Caki2 (cell line): ENCODE measurements at regions not wholly inside any gene's neighbourhood (a gene's known extent, or its start where the extent isn't known, plus 50 kb on each side); places are given as distances from the start of the nearest gene placed in this dataset.

Source experiments
- DNase-seq: peaks from one replicate; pipeline ENCODE4 v3.0.0-alpha.2; 2015; ENCODE audit warnings: low read depth
- in situ Hi-C: cut with HindIII; loops from 2 replicates; pipeline ENCODE4 v1.10.0; 2016; ENCODE audit warnings: low sequenced_read_pairs, low pct_unique_long_range_greater_than_20kb, mixed read lengths

DNA sequence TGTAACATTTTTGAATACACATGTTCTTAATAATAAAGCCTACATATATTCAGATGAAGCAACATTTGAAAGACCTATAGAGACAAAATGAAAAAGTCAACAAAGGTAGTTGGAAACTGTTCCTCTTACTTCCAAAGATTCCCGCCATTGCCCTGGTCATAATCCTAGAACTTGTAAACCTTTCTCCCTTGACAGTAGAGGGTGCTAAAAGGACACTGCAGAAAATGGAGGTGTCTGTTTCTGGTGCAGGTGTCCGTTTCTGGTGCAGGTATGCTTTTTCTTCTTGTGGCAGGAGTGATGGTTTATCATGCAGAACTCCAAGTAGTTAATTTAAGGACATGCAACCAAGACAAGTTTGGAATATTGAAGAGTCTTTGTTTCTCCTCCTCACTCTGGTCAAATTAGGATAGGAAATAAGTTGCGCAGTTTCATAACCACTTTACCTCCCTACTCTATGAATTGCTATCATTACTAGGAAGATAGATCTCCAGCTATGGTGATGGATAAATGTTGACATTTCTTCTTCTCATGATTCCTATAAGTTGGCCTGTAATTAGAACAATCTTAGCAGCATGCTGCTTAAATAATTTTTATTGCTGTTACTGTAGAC, 56.0 kb upstream of the FAM174A start:
- in situ Hi-C loops = no loop called here
- DNase-seq = no peak

DNA sequence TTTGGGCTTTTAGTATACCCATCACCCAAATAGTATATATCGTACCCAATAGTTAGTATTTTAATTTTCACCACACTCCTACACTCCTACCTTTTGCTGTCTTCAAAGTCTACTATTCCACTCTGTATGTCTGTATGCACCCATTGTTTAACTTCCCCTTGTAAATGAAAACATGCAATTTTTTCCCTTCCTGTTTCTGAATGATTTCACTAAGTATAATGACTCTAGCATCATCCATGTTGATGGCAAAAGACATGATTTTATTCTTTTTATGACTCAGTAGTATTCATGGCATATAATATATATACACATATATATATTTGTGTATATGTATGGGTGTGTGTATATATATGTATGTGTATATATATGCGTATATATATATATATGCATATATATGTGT, 63.1 kb upstream of the FAM174A start:
- DNase-seq = no peak
- in situ Hi-C loops = no loop called here

DNA sequence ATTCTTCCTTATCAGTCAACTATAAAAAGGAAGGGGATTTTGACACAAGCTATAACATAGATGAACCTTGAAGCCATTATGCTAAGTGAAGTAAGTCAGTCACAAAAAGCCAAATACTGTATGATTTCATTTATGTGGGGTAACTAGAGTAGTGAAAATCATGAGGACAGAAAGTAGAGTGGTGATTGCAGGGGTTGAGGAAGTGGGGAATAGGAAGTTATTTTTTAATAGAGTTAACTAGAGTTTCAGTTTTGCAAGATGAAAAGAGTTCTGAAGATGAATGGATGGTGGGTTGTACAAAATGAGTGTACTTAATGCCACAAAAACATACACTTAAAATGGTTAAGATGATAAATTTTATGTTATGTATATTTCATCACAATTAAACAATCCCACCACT, 65.4 kb upstream of the FAM174A start:
- in situ Hi-C loops = no loop called here
- DNase-seq = no peak

DNA sequence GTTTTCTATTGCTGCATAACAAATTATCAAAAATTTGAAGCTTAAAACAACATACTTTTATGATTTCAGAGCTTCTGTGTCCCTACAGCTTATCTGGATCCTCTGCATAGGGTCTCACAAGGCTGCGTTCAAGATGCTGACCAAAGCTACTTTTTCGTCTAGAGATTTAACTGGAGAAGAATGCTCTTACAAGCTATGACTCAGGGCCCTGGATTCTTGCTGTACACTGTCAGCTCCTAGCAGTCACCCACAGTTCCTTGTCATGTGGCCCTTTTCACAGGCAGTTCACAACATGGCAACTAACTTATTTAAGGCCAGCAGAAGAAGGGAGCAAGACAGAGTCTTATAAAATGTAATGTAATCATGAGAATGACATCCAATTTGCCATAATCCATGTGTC, 70.8 kb upstream of the FAM174A start:
- no peak for DNase-seq
- in situ Hi-C loops = no loop called here

DNA sequence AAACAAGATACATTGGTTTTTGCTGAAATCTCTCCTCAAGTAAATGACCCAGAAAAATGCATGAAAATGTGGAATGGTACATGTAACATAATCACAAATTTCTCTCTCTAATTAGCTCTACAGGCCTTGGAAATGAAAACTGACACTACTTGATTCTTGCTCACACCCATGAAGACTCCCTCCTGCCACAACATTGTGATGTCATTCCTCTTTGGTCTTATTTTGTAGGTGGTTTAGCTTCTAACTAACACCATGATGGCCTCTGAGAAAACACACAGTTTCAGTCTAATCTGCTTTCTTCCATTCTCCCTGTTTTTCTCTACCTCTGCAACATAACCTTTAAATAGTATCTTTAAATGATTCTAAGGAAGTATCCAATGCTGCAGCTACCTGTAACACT, 78.6 kb upstream of the FAM174A start:
- DNase-seq = no peak
- in situ Hi-C loops = no loop called here

DNA sequence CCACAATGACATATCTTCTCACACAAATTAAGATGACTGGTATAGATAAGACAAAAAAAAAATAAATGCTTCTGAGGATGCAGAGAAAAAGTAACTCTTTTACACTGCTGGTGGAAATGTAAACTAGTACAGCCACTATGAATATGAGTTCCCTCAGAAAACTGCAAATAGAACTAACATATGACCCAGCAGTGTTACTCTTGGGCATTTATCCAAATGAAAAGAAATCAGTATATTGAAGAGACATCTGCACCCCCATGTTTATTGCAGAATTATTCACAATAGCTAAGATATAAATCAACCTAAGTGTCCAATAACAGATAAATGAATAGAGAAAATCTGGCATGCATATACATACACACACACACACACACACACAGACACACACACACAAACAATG, 83.0 kb upstream of the FAM174A start:
- DNase-seq = no peak
- in situ Hi-C loops = no loop called here

DNA sequence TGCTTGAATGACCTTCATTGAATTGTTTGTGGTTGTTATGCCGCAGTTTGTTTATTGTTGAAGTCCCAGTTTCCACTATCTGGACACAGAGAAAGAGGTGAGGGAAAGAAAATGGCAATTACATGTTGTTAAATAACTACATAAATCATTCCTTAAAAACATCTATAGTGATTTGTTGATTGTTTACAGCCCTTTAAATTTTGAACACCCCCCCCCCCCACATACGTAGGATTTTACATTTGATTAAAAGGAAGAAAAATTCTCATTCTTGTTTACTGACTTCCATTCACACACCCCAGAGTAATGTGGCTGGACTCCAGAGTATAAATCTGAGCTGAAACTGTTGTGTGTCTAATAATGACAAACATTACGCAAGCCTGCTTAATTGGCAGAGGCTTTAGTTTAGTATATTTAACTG, 87.1 kb upstream of the FAM174A start:
- in situ Hi-C loops = no loop called here
- DNase-seq = no peak

DNA sequence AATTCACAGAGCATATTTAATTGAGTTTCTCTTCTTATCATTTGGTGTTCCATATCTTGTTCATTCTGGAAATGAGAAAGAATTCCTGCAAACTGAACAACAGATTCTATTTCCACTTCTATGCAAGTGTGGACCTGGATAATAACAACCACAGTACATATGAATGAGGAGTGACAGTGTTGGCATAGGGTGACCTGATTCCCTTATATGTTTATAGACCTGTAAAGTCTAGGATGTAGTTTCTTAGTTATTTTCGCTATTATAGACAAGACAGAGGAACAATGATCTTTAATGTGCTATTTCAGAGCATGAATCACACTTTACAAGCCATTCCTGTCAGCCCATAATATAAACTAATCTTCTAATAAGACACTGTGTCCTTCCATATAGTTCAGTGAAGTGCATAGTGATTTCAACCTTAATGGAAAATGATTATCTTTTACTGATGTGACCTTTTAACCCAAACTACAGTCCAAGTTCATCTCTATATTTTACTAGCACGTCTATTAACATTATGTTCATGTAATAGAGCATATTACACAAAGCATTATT, 88.2 kb upstream of the FAM174A start:
- no peak for DNase-seq
- in situ Hi-C loops = no loop called here

DNA sequence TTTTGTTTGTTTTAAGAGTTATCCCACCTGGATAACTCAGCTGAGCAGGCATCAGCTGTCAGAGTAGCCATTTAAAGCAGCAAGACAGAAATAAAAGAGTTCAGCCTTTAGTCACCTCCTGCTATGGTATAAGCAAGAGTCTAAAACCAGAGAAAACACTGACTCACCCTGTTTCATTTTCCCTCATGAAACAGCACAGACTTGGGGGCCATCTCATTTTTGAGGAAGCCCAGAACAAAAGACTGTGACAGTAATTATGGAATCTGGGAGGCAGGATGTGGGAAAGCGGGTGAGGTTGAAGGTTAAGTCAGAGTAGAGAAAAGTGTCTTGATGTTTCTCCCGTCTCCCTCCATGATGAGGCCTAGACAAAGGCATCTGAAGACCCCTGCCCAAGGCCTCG, 90.2 kb upstream of the FAM174A start:
- in situ Hi-C loops = no loop called here

DNA sequence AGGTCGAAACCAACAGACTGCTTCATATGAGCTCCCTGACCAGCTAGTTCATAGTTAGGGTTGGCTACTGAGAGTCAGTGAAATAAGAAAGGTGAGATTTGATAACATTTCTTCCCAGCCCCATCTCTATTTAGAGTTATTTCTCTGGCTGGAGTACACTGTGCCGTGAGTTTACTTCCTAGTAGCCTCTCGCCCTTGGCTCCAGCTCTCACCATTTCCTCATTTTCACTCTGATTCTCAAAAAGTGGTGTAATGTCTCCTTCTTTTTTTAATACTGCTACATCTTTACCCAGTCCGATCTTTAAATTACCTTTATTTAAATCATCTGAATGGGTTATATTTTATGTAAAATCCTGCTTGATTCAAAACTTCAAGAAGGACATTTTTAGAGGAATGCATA, 100.4 kb upstream of the FAM174A start:
- in situ Hi-C loops = no loop called here
- DNase-seq = no peak

More for the DNA sequence above, 90.2 kb upstream of the FAM174A start:
- no peak for DNase-seq

DNA sequence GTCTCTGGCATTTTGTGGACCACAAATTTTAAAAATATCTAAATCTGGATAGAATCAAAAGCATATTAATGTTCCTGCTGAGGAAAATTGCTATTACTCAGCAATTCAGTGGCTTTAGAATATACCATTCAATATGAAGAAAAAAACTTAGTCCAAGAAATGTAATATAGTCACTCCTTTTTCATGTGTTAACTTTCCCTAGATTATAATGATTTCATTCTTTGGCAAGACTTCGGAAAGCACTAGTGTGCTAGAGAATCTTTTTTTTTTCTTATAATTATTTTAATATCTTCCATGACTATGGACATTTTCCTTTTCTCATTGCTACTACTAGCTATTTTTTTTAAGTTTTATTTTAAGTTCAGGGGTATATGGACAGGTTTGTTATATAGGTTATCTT, 102.4 kb upstream of the FAM174A start:
- in situ Hi-C loops = no loop called here
- no peak for DNase-seq

DNA sequence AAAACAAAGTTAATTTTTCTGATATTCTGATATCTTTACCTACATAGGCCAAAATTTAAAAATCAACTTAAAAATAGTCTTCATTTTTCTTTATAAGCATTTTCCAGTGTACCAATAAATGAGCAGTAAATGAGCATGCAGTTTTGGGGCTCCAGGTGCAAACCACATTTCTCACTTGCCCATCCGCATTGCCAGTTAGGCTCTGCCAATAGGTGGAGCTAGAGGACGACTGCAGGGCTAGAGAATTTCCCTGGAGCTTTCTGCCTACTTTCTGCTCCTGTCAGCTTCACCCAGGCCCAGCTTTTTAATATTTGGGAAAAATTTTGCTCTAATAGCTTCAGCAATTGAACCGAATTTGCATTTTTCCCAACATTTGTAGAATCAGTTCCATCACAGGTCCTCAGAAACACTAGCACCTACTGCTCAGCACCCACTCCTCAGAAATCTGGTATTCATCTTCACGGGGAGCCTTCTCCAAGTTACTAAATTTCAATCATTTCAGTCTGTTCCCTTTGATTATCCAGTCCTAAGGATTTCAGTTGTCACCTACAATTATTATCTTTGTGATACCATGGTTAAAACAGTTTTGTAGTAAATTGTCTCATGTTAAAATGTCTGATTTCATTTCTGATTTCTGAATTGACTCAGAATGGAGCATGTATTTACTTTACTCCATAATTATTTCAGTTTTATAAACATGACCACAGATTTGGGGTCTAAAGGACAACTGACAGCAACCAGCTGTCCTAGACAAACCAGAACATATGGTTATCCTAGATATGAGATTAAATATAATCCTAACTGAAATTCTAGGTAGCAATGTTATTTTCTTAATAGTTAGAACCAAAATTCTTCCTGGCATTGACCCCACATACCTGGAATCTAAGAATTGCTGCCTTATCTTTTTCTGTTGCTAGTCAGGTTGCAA, 104.6 kb upstream of the FAM174A start:
- DNase-seq = no peak
- in situ Hi-C loops = no loop called here

DNA sequence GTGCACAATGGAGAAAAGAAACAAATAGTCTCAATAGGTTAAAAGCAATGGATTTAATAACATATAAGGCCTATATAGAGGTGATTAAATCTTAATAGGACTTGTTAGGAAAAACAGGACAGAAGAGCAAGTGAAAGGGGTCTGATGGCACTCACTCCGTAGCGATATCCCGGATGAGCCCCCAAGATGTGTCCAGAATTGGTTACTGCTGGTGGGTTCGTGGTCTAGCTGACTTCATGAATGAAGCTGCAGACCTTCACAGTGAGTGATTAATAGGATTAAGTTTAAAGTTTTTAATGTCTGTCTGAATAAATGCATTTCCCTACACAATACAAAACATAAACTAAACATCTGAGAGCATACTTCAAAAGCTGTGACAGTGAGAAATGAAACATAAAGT, 110.4 kb upstream of the FAM174A start:
- DNase-seq = no peak
- in situ Hi-C loops = no loop called here

DNA sequence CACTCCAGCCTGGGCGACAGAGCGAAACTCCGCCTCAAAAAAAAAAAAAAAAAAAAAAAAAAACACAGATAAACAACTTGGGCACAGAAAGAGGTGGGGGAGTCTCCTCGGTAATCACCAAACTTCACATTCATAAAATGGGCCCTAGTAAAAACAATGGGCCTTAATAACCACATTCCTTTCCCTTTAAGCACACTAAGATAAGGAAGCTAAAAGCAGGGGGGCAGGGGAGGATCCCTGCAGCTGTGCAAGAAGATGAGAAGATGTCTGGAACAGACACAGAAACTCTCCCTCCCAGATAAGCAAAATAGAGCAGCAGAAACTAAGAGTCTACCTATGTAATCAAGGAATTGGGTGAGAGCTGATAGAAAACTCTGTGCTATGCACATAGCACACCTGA, 111.2 kb upstream of the FAM174A start:
- in situ Hi-C loops = no loop called here
- no peak for DNase-seq

DNA sequence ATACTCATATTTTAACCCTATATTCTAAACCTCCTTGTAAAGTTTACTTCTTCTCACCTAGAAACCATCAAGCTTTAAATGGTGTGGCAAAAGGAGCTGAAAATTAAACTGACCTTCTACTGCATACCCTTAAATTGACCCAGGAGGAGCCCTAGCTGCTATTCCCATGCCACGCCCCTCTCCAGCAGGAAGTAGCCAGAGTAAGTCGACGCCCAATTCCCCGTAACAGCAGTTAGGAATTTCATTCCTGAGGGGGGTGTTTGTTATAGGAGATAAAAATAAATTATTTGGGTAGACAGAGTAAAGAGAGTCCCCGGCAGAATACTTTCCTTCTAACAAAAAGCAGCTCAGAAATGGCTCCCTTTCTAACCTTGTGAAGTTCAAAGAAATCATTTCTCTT, 111.8 kb upstream of the FAM174A start:
- in situ Hi-C loops = no loop called here
- no peak for DNase-seq

DNA sequence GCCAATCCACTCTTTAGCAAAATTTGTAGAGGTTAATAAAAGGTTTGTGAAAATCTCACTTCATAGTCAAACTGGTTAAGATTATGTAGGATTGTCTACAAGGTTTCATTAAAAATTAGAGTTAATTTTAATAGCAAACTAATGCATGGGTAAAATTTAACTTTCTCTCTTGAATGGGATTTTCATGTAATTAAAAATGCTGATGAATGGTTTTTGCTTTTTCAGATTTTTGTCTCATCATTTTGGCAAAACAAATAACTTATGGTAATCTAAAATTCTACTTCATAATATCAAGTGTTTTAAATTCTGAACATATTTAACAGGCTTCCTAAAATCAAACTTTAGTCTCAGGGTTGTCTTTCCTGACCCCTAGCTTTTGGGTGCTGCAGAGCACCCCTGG, 113.8 kb upstream of the FAM174A start:
- in situ Hi-C loops = no loop called here
- no peak for DNase-seq

DNA sequence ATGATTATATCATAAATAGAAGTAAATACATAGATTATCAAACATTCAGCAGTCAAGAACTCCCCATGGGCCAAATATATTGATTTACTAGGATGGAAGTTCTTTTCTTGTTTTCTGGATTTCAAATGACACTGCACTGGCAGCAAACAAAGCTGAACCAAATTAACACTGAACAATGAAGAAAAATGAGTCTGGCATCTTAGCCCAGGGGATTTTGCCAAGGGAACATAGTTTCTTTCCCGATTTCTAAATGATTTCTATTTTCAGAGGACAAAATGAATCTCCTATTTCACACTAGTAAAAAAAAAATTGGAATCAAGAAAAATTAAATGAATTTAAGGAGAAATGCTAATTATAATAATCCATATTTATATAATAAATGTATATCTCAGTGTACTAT, 116.9 kb upstream of the FAM174A start:
- no peak for DNase-seq
- in situ Hi-C loops = no loop called here

DNA sequence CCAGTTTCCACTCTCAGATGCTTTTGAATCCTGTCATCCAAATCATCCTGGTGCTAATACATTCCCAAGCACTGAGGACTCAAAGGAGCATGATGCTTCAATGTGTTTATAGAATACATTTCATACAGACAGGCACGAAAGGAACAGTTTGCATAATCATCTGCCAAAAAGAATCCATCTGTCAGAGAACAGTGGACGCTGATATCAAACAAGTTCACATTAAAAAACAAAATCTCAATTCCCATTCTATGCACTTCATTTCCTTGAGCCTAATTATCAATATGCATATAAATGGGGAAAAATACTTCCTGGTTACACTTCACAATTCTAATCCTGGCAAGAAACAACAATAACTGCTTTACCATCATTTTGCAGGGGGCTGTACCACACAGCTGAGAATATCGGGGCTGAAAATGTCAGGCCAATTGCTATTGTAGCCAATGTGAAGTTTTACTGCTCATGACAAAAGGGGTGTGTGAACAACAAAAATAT, 125.5 kb upstream of the FAM174A start:
- in situ Hi-C loops = no loop called here
- DNase-seq = no peak

DNA sequence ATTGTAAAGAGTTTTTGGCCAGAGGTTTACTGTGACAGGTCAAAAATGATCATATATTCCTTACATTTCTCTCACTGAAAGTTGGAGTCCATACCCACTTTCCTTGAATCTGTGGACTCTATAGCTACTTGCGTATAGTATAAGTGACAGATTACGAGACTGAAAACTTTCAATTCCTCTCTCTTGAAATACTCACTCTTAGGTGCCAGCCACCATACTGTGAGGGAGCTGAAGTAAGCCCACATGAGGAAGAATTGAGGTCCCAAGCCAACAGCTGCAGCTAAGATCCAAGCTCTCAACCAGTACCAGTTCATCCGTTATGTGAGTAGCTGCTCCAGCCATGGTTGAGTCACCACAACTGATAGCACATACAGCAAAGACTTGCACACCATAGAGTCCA, 128.1 kb upstream of the FAM174A start:
- no peak for DNase-seq
- in situ Hi-C loops = no loop called here
